Cerebellar cortex (tissue), 1 donor: ENCODE measurements at regions not wholly inside any gene's neighbourhood (a gene's known extent, or its start where the extent isn't known, plus 50 kb on each side); places are given as distances from the start of the nearest gene placed in this dataset.

Experiments used
- DNase-seq: peaks from one replicate; pipeline ENCODE4 v3.0.0-alpha.2; 2015; ENCODE audit warnings: low spot score

DNA sequence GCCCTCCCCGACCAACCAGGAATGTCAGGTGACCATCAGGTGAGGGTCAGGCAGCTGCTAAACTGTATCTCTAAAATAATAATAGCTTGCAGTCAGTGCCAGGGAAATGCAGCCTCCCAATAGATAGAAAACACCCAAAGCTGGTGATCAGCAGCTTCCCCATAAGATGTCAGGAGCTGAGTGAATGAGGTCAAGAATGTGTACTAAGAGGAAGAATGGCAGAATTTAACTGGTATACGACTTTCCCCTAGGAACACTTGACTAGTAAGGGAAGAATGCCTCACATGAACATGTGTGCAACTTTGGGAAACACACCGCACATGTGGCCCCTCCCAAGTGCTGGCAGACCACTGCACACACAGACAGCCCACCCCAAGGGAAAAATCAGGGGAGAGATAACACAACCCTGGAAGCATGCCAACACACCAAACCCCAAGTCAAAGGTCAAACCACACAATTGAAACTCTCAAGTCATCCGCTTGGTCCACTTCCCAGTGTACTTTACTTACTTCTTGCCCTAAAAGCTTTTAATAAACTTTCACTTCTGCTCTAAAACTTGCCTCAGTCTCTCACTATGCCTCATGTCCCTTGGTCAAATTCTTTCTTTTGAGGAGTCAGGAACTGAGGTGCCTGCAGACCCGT lies 806.5 kb downstream of the OTOL1 start:
- no peak for DNase-seq

GRCh38 chr3:162317046-162317445 lies 820.4 kb downstream of the OTOL1 start:
- DNase-seq, result no peak

- DNase-seq, result no peak
Observed at GRCh38 chr3:162328649-162329048, 832.0 kb downstream of the OTOL1 start.

GRCh38 chr3:162329514-162329913 lies 832.9 kb downstream of the OTOL1 start:
- DNase-seq, result no peak

DNA sequence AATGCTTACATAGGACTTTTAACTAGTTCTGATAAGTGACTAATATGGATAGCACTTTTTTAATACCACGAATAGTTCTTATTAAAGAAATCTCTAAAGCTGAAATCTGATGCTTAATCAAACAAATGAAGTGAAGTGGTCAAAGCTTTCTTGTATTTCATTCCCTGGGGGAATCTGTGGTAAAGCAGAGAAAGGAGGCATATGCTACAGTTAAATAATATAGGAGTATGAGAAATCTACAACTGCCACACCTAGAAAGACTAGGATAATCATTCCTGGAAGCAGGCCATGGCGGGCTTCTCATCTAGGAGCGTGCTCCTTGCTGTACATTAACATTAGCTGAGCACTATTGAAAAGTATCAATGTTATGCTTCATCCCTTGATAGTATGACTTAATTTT lies 835.7 kb downstream of the OTOL1 start:
- DNase-seq, result no peak

- DNase-seq, result no peak
Observed at GRCh38 chr3:162334537-162334936, 837.9 kb downstream of the OTOL1 start.

- DNase-seq, result no peak
Observed at GRCh38 chr3:162337630-162338029, 841.0 kb downstream of the OTOL1 start.

DNA sequence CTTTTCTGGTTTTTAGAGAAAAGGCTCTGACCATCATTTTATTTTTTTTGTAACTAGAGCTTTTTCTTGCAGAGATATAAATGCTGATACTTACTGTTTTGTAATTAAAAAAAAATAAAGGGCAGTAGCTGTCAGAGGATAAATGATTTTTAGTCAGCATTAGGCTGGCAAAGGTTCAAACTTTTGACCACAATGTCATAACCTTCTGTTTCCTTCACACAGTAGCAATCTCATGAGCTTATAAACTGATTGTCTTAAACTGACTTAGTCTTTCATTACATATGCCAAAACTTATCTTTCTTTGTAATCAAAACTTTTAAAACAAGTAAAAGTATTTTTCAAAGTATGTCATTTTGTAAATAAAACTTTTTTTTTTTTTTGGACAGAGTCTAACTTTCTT lies 841.9 kb downstream of the OTOL1 start:
- no peak for DNase-seq

- no peak for DNase-seq
Observed at GRCh38 chr3:162348912-162349311, 852.3 kb downstream of the OTOL1 start.

GRCh38 chr3:162353414-162353813 lies 856.8 kb downstream of the OTOL1 start:
- DNase-seq, result no peak

DNA sequence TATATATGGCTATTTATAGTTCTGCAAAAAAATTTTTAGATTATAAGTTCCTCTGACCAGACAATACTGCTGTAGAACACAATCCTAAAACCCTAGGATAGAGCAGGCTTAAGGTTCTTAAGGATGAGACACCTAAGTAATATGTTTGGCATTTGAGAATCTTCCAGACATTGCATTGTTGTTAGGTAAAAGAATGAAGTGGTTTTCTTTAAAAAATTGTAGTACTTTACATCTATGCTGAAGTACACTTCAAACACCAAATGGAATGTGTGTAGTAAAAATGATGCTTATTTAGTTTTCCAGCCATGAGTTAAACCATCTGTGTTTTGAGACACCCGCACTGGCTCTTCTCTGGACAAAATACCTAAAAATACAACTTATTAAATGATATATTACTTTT lies 857.7 kb downstream of the OTOL1 start:
- DNase-seq, result no peak

GRCh38 chr3:162365066-162365719 lies 868.6 kb downstream of the OTOL1 start:
- no peak for DNase-seq

DNA sequence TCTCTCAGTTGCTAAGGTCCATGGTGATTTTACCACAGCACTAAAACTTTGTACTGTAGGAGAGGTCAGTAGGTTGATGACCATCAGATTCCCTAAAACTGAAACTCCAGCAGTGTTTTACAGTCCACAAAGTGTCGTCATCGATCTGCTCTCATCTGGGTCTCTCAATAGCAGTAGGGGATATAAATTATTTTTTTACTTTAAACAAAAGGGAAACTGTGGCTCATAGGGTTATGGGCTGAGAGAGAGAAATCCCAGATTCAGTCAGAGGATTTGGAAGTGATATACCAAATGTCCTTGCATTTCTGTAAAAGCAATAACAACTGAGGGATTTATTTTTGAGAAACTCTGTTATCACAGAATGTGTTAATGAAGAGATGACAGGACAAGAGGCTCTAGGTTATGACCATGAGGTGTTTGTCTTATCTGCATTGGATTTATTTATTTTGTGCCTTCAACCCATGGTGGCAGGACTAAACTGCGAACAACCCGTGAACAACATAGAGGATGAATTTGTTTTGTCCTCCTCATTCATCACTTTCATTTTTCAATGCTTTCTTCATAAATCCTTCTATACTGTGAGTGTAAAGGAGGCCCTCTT lies 869.7 kb downstream of the OTOL1 start:
- no peak for DNase-seq

GRCh38 chr3:162367429-162368260 lies 871.0 kb downstream of the OTOL1 start:
- DNase-seq, result no peak

DNA sequence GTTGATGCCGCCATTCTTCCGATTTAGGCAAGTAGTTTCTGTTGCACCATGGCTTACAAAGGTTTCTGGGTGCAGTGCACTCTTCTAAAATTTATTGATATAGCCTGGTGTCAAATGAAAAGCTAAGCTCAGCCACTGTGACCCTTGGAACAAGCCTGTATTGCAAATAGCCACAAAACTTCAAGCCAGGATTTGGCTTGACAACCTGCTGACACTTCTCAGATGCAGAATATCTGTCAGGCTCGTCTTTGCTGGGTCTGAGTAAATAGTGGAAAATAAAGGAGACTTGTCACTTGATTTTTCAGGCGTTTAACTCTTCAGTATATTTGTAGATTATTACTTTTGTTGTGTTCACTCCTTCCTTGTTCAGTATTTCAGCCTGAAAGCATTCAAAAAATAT lies 871.8 kb downstream of the OTOL1 start:
- no peak for DNase-seq

DNA sequence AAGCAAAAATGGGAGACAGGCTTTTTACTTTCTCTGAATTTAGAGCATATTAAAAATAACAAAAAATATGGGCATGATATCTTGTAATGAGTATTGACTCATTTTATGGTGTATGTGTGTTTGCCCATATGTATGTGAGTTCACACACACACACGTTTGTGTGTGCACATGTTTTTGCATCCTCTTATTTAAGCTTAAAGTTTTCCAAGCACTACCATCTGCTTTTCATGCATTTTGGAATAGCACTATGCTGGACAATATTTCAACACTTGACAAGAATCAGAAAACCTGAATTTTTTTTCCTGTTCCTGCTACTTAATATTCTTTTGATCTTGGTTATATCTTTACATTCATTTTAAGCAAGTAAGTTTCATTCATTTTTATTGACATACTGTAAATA lies 872.7 kb downstream of the OTOL1 start:
- no peak for DNase-seq

- no peak for DNase-seq
Observed at GRCh38 chr3:162370141-162370540, 873.5 kb downstream of the OTOL1 start.

DNA sequence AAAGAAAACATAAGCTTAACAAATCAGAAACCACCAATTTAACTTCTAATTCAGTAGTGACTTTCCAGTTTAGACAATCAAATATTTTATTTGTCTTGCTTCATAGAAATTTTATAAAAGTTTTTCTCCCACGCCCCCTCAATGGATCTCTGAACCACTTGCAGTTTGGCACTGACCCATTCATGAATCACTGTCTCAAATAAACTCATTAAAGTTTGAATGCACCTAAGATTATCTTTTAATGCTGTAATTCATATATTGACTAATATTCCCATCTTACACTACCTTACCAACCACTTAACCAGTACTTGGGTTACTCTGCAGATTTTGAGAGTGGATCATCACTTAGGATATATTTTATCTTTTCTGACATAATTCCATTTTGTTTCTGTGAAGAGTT lies 880.2 kb downstream of the OTOL1 start:
- DNase-seq, result no peak

- DNase-seq, result no peak
Observed at GRCh38 chr3:162377608-162378007, 881.0 kb downstream of the OTOL1 start.

- DNase-seq, result no peak
Observed at GRCh38 chr3:162385387-162385786, 888.8 kb downstream of the OTOL1 start.

DNA sequence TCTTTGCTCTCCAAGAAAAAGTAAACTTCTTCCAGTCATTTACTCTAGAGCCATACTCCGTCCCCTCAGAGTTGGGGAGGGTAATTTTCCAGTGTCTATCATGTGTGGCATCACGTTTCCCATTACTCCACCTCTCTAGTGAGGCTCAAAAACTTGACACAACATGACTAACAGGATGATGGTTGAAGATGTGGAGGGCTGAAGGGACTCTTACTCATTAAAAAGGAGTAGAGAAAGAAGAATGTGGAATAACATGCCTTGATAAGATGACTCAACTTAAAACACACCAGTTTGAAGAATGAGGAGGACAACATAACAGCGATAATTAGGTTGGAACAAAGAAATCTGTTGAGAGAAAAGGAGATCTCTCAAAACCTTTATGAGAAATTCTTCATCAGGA lies 894.3 kb downstream of the OTOL1 start:
- DNase-seq, result no peak

- no peak for DNase-seq
Observed at GRCh38 chr3:162391301-162391700, 894.7 kb downstream of the OTOL1 start.

DNA sequence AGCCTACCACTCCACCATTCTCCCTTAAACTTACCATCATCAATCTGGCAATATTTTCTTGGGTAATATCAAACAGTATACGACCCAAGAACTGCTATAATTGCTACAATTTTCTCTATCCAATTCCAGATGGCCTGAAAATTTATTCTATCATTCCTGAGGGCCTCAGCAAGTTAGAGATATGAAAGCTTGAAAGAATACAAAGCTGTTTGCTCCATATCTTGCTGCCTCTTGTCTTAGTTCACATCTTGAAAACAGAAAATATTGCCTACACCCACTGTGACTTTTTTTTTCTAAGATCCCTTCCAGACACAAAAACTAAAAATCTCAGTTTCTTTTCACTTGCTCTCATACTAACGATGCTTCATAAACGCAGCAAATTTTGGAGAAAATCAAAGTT lies 898.9 kb downstream of the OTOL1 start:
- no peak for DNase-seq
